GM21619 (cell line): ENCODE measurements at regions not wholly inside any gene's neighbourhood (a gene's known extent, or its start where the extent isn't known, plus 50 kb on each side); places are given as distances from the start of the nearest gene placed in this dataset.

Experiments used
- ATAC-seq: cut with Tn5 transposase; IDR thresholded peaks from one replicate; pipeline ENCODE4 v1.9.1; 2021; ENCODE audit not compliant: unreplicated experiment

DNA sequence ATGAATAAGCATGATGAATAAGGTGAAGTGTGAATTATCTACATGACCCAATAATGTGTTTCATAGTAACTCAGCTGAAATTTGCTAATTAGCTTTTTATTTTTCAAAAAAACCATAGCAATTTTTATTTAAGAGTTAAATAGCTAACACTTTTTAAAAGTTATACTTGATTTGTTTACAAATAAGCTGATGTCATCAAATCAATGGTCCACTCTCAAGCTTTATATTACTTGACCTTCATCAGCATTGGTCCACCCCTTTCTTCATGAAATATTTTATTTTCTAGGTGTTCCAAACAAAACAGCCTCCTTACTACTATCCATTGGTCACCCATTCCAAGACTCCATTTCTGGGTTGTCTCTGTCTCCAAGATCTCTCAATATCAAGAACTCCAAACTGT, 649.0 kb upstream of the TENM3 start:
- ATAC-seq: no peak

GRCh38 chr4:181595716-181596115, 647.5 kb upstream of the TENM3 start:
- no peak for ATAC-seq

- ATAC-seq: no peak
These were observed 645.4 kb upstream of the TENM3 start for GRCh38 chr4:181597766-181598165.

- ATAC-seq: no peak
These were observed 644.1 kb upstream of the TENM3 start for GRCh38 chr4:181599134-181599533.

- no peak for ATAC-seq
These were observed 642.1 kb upstream of the TENM3 start for GRCh38 chr4:181601103-181601502.

DNA sequence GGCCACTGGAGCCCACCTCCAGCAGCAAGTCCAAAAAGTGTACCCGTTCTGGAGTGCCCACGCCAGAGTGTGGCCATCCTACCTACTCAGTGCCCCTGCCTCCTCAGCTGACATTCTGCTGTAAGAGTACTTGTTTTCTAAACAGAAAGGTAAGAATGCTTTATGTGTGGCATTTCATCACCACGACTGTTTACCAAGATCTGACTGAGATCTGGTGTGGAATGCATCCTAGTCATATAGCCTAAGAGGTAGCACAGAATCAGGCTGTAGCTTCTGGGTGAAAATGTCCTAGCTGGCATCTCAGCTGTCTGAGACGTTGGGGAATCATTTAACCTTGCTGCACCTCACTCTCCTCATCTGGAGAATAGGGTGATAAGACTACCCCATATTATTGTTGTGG, 638.7 kb upstream of the TENM3 start:
- ATAC-seq: no peak

DNA sequence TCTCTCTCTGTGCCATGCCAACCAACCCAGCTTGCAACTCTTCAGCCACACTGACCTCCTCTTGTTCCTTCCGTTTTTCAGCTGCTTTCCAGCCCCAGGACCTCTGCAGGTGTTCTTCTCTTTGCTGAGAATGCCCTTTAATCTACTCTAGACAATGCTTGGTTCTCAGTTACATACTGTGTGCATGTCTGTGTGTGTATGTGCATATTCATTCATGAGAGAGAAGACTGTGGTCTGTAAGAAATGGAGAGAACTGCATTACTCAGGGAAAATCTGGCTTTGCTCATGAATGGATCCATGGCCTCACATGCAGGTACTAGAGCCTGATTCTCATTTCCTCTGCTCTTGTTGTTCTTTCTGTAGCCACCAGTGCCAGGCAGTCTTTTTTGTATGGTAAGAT, 636.9 kb upstream of the TENM3 start:
- ATAC-seq: no peak

DNA sequence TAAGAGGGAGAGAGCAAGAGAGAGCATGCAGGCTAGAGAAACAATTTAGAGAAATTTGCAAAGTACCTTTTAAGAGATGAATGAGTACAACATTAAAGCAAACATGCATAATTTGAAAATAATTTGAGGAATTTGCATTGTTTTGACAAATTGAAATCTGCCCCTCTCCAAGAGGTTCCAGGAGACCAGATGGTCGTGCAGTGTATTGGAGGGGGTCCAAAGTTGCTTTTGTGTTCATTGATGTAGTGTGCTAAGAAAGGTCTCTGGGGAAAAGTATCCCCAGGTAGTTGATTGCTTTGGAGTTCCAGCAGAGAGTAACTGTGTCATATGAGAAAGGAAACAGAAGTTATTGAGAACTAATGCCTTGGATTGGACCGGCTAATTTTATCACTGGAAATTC, 635.0 kb upstream of the TENM3 start:
- ATAC-seq: no peak

- no peak for ATAC-seq
These were observed 632.0 kb upstream of the TENM3 start for GRCh38 chr4:181611033-181611711.

GRCh38 chr4:181611946-181612600, 631.1 kb upstream of the TENM3 start:
- ATAC-seq: no peak

- no peak for ATAC-seq
These were observed 630.0 kb upstream of the TENM3 start for GRCh38 chr4:181613200-181613599.

GRCh38 chr4:181618038-181618618, 625.1 kb upstream of the TENM3 start:
- ATAC-seq: no peak

DNA sequence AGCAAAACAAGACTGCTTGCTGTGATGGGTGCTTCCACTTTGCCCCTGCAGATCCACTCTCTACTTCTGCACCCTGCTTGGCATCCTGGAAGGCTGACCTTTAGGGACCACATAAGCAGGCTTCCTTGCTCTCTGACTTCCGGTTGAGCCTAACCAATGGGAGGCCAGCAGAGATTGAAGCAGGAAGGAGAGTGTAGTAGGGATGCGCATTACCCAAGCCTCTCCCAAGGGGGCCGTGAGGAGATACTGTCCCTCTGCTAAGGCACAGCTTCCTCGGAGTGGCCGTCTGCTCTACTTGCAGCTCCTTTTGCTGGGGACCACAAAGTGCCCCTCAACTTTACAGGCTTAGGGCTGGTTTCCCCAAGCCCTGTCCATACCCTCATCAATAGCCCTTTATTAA, 624.3 kb upstream of the TENM3 start:
- no peak for ATAC-seq

DNA sequence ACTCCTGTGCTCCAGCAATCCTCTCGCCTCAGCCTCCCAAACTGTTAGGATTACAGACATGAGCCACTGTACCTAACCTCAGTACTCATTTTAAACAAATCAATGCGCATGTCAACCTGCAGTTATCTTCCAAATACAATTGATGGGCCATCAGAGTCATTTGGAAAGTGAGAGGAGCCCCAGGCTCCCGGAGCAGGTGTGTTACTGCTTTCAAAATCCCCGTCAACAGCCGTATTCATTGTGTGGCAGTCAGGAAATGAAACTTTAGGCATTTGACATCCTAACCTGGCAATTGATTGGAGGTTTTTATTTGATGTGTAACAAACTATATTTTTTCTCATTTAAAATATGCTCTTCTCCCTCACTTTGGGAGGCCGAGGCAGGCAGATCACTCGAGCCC, 623.6 kb upstream of the TENM3 start:
- ATAC-seq: no peak

DNA sequence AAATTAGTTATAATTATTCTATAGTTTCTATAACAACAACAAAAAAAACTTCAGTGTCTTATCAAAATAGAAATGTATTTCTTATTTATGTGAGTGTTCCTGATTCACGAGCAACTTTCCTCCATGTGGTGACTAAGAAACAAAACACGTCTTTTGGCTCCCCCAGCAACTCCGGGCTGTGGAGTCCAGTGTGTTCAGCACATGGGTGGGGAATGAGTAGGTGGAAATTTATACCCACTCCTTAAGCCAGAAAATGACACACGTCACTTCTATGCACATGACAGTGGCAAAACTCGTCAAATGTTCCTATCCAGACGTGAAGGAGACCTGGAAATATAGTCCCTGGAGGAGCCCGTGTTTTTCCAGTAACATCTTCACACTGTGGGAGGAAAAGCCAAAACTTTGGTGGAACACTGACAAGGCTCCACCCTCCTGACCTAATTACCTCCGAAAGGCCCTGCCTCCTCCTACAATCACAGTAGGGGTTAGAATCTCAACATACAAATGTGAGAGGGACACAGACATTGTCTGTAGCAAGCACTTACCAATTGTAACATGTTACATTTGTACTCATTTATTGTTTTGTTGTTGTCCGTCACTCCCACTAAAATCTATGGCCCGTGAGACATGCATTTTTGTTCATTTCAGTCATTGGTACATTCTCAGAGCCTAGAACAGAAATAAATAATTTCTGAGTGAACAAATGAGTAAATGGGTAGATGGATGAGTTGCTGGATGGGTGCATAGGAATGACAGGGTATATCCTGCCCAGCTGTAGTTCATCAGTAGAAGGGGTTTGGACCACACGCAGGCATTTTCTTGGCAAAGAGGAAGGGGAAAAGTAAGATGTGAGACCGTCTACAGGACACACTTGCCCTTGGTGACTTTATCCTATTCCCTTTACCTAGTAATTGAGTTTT, 605.8 kb upstream of the TENM3 start:
- no peak for ATAC-seq

DNA sequence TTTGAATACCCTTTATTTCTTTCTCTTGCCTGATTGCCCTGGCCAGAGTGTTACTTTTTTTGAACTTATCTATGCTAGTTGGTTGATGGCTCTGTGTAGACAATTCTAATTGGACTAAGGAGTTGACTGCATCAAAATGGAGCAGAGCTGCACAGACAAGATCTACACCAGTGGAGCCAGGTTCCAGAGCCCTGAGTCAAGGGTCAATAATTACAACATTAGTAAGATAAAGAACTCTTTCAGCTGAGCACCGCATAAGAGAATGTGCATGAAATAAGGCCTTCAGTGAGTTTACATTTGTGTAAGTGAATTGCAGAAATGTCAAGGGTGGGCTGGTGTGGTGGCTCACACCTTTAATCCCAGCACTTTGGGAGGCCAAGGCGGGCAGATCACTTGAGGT, 599.7 kb upstream of the TENM3 start:
- ATAC-seq: no peak

DNA sequence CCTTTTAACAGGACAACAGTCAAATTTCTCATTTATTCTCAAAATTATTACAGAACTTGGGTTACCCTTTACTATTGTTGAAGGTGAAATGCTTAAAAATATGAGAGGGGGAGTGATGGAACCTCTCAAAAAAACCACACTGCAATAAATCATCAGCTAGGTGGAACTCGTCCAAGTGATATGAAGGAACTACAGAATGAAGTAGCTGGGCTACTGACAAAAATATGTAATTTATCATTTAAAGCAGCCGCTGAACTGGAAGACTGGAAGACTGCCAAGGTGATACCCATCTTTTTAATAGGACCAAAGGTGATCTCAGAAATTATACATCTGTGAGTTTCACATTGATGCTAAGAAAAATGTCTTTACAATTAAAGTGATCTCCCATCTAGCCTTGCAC, 597.7 kb upstream of the TENM3 start:
- ATAC-seq: no peak

DNA sequence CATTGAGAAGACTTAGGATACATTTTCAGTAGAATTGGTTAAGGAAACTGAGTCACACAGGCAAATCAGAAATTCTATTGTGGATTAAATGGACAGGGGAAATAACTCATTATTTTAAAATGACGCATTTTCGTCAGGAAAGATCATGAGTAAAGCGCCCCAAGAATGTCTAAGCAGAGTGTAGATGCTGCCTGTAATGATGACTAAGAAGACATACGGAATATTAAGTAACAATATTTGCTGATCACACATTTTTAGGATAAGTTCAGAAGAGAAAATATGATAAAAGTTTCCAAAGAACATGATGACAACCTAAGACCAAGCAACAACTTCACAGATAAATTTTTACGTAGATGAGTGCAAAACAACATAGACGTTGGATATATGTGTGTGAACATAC, 596.3 kb upstream of the TENM3 start:
- ATAC-seq: no peak

DNA sequence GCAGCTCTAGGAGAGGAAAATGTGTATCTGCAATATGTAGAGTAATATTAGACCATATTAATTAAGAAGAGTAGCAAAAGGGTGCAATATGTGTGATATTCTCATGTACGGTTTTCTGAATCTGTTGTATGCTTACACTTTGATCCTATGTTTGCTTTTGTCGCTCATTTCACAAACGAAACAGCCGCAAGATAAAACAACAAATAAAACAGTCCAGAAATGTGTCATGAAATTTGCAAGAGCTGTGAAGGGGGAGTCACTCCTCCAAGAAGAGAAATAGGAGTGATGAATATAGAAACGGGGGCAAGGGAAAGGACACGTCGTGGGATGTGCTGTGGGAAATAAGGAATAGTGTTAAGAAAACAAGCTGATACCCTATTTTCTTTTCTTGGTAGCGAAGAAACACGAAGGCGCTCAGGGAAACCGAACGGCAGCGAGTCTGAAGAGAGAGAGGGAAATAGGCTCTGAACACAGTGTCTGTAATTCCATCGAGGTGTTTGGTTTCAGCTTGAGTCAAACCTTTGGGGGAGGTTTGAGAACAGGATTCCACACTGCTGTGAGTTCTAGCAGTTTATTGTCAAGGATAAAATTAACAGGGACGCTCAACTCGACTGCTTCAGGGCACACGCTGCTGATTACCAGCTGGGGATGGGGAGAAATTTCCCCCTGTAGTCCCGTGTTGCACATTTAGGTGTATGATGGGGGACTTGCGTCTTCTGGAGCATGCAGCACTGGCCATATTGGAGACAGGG, 595.6 kb upstream of the TENM3 start:
- no peak for ATAC-seq

DNA sequence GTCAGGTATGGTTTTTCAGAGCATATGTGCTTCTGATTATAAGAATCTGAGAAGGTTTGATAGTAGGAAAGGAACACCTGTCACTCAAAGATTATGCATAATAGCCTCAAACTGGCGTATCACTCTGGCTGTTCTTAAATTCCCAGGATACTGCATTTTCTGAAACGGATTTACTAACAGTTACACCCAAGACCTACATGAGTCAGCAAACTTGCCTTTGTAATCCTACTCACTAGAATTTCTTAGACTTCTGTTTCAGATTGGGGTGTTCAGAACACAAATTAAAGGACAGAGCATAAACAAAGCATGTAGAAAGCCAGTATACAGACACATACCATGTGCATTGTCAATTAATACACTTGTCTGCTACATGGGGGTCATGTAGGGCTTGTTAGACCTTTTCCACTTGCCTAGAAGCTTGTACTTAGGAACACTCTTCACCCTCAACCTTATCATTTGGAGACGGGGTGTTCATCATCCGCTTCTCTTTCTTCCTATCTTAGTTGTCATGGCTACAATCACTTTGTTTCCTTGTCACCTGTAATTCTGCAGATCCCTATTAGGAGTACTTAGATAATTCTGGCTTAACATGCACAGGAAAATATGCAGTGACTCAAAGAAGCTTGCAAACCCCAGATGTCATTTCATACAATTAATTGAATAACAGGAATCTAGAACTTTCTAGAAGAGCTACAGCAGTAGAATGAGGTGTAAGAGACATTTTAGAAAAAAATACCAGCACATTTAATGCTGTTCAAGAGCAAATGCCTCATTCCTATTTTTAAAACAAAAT, 593.0 kb upstream of the TENM3 start:
- no peak for ATAC-seq
